ENCODE measurements at regions not wholly inside any gene's neighbourhood (a gene's known extent, or its start where the extent isn't known, plus 50 kb on each side); places are given as distances from the start of the nearest gene placed in this dataset.
A peak's percentile ranks its signal among the peaks of the same experiment; 100 is the strongest.

GRCh38 chr7:35430547-35431153 lies 176.8 kb upstream of the TBX20 start:
- intact Hi-C loops (cut with micrococcal nuclease; ENCODE audit: unreplicated experiment) = no loop called here
- Histone ChIP-seq H3K4me1 (no peaks in the 10 kb centered on the region), H3K27me3 (replicated peaks; ENCODE audit: control insufficient read depth, insufficient read depth, low read length) (no peaks in the 10 kb centered on the region), H3K36me3 (ENCODE audit: control insufficient read depth, insufficient read depth, low read length) (no peaks in the 10 kb centered on the region), H3K9me3 (peaks cover 8% of the 10 kb centered on the region; the same call in 1 of the 2 replicates), H3K4me3 (ENCODE audit: low read depth, low read length) (no peak overlapping the region)
- Mint-ChIP-seq H3K4me1 (ENCODE audit: low read depth, unreplicated experiment) (no peaks in the 10 kb centered on the region), H3K4me3 (ENCODE audit: unreplicated experiment) (no peak overlapping the region), H3K27me3 (ENCODE audit: insufficient read depth, unreplicated experiment) (peaks cover 5% of the 10 kb centered on the region), H3K36me3 (ENCODE audit: insufficient read depth, unreplicated experiment) (no peaks in the 10 kb centered on the region), H3K9me3 (ENCODE audit: unreplicated experiment) (peaks cover 10% of the 10 kb centered on the region), H3K27ac (ENCODE audit: unreplicated experiment) (no peak overlapping the region)
- TF ChIP-seq CTCF (IDR thresholded peaks at IDR 0.05; ENCODE audit: insufficient read depth in 1 of 2, low read depth in 1 of 2, low read length in 1 of 2, severe bottlenecking in 1 of 2, unreplicated experiment in 1 of 2) = peak in 1 of 2 experiments; percentile 35
- ChIA-PET POLR2A (no interaction called here), CTCF (no interaction called here)
- peak in 1 of 2 experiments; percentile 6 for DNase-seq
- no TSS peak for BruUV-seq (replicated peaks)

GRCh38 chr7:35424869-35425495 lies 171.1 kb upstream of the TBX20 start:
- TF ChIP-seq CTCF (IDR thresholded peaks at IDR 0.05; ENCODE audit: insufficient read depth in 1 of 2, low read depth in 1 of 2, low read length in 1 of 2, severe bottlenecking in 1 of 2, unreplicated experiment in 1 of 2) = peak; percentile 79 to 87
- no peak overlapping the region for H3K27ac Mint-ChIP-seq (ENCODE audit: unreplicated experiment)
- H3K4me1 ChIP-seq = no peaks in the 10 kb centered on the region
- ChIA-PET POLR2A (no interaction called here), CTCF (interaction anchor here (0.6 to 1.6 kb wide), 15 partner anchors 9 to 1368 kb away, joined by 3 to 19 read pairs (median 4); partner anchors contain the start of gene DPY19L1)
- H3K4me3 Mint-ChIP-seq (ENCODE audit: unreplicated experiment) = no peak overlapping the region
- H3K9me3 ChIP-seq = no peaks in the 10 kb centered on the region
- peak; percentile 53 to 71 for DNase-seq
- H3K9me3 Mint-ChIP-seq (ENCODE audit: unreplicated experiment) = no peaks in the 10 kb centered on the region
- intact Hi-C loops (cut with micrococcal nuclease; ENCODE audit: unreplicated experiment) = loop anchor here (1.0 to 5.0 kb wide), 4 partner anchors 95 to 243 kb away; no protein-coding TSS in a partner anchor
- no TSS peak for BruUV-seq (replicated peaks)
- H3K27me3 Mint-ChIP-seq (ENCODE audit: insufficient read depth, unreplicated experiment) = peaks cover 12% of the 10 kb centered on the region
- no peaks in the 10 kb centered on the region for H3K36me3 Mint-ChIP-seq (ENCODE audit: insufficient read depth, unreplicated experiment)
- no peaks in the 10 kb centered on the region for H3K36me3 ChIP-seq (ENCODE audit: control insufficient read depth, insufficient read depth, low read length)
- H3K4me3 ChIP-seq (ENCODE audit: low read depth, low read length) = no peak overlapping the region
- H3K4me1 Mint-ChIP-seq (ENCODE audit: low read depth, unreplicated experiment) = no peaks in the 10 kb centered on the region
- H3K27me3 ChIP-seq (replicated peaks; ENCODE audit: control insufficient read depth, insufficient read depth, low read length) = no peaks in the 10 kb centered on the region

- Histone ChIP-seq H3K9me3 (no peaks in the 10 kb centered on the region), H3K27me3 (replicated peaks; ENCODE audit: control insufficient read depth, insufficient read depth, low read length) (no peaks in the 10 kb centered on the region), H3K36me3 (ENCODE audit: control insufficient read depth, insufficient read depth, low read length) (no peaks in the 10 kb centered on the region), H3K4me3 (ENCODE audit: low read depth, low read length) (no peak overlapping the region), H3K4me1 (no peaks in the 10 kb centered on the region)
- Mint-ChIP-seq H3K9me3 (ENCODE audit: unreplicated experiment) (no peaks in the 10 kb centered on the region), H3K27me3 (ENCODE audit: insufficient read depth, unreplicated experiment) (peaks cover 13% of the 10 kb centered on the region), H3K4me3 (ENCODE audit: unreplicated experiment) (no peak overlapping the region), H3K27ac (ENCODE audit: unreplicated experiment) (no peak overlapping the region), H3K36me3 (ENCODE audit: insufficient read depth, unreplicated experiment) (no peaks in the 10 kb centered on the region), H3K4me1 (ENCODE audit: low read depth, unreplicated experiment) (no peaks in the 10 kb centered on the region)
- no TSS peak for BruUV-seq (replicated peaks)
- no peak for TF ChIP-seq CTCF (IDR thresholded peaks at IDR 0.05; ENCODE audit: insufficient read depth in 1 of 2, low read depth in 1 of 2, low read length in 1 of 2, severe bottlenecking in 1 of 2, unreplicated experiment in 1 of 2)
- ChIA-PET POLR2A (no interaction called here), CTCF (interaction anchor here (0.7 to 1.6 kb wide), 10 partner anchors 9 to 388 kb away, joined by 3 to 19 read pairs (median 4); partner anchors contain the start of gene DPY19L1)
- no peak for DNase-seq
- intact Hi-C loops (cut with micrococcal nuclease; ENCODE audit: unreplicated experiment) = no loop called here
Observed at GRCh38 chr7:35424440-35424839, 170.5 kb upstream of the TBX20 start.
